PC-3 (cell line): ENCODE measurements at regions not wholly inside any gene's neighbourhood (a gene's known extent, or its start where the extent isn't known, plus 50 kb on each side); places are given as distances from the start of the nearest gene placed in this dataset.

Source experiments
- ATAC-seq: fragments of 200-7000 bp; cut with Tn5 transposase; 2 replicates; pipeline ENCODE4 v1.9.1; 2020; ENCODE audit warnings: mild to moderate bottlenecking, moderate library complexity
- BruUV-seq: library from RNA; stranded (reverse); fragments of 400-500 nt; replicated peaks from 2 replicates; lab custom pipeline; 2021; lab: Mats Ljungman, UMichigan
- CTCF ChIA-PET: fragments of 300-600 bp; sonication (Branson Sonifier 250); formaldehyde crosslinking; loops from one replicate; lab custom pipeline; 2022; ENCODE audit warnings: antibody characterized with exemption; lab: Charles Lee
- POLR2A ChIA-PET: fragments of 300-600 bp; sonication (Branson Sonifier 250); formaldehyde crosslinking; loops from one replicate; lab custom pipeline; 2022; ENCODE audit warnings: antibody characterized with exemption; ENCODE audit not compliant: unreplicated experiment; lab: Charles Lee
- DNase-seq: peaks from one replicate; pipeline ENCODE4 v3.0.0-alpha.2; 2015
- H2AFZ ChIP-seq: fragments of 300-600 bp; sonication (generic); 2 replicates; pipeline ENCODE4 v1.6.0; 2016; ENCODE audit warnings: antibody characterized with exemption, low read length
- H3F3A ChIP-seq: fragments of 300-600 bp; sonication (generic); one replicate; pipeline ENCODE4 v1.6.0; 2017; ENCODE audit warnings: antibody characterized with exemption, low read length, control low read depth, mild to moderate bottlenecking; ENCODE audit not compliant: unreplicated experiment
- H3K27ac ChIP-seq: fragments of 300-600 bp; sonication (generic); 2 replicates; pipeline ENCODE4 v1.5.1; 2016; ENCODE audit warnings: mild to moderate bottlenecking, low read length
- H3K27me3 ChIP-seq: fragments of 300-600 bp; sonication (generic); 2 replicates; pipeline ENCODE4 v1.6.1; 2016; ENCODE audit warnings: low read length, mixed read lengths
- H3K36me3 ChIP-seq: fragments of 300-600 bp; sonication (generic); 2 replicates; pipeline ENCODE4 v1.6.1; 2016; ENCODE audit warnings: low read depth, mixed run types, low read length, mixed read lengths
- H3K4me1 ChIP-seq: fragments of 300-600 bp; sonication (generic); 2 replicates; pipeline ENCODE4 v1.5.1; 2016; ENCODE audit warnings: low read length; ENCODE audit not compliant: insufficient read depth
- H3K4me2 ChIP-seq: fragments of 300-600 bp; sonication (generic); 2 replicates; pipeline ENCODE4 v1.6.0; 2016; ENCODE audit warnings: low read length
- H3K4me3 ChIP-seq: fragments of 300-600 bp; sonication (generic); 2 replicates; pipeline ENCODE4 v1.5.1; 2016; ENCODE audit warnings: mild to moderate bottlenecking, low read length, mixed read lengths
- H3K79me2 ChIP-seq: fragments of 300-600 bp; sonication (generic); 2 replicates; pipeline ENCODE4 v1.6.1; 2017; ENCODE audit warnings: low read length, mixed read lengths
- H3K9ac ChIP-seq: fragments of 300-600 bp; sonication (generic); 2 replicates; pipeline ENCODE4 v1.6.0; 2016; ENCODE audit warnings: mild to moderate bottlenecking, low read length
- H3K9me2 ChIP-seq: fragments of 300-600 bp; sonication (generic); replicated peaks from 2 replicates; pipeline ENCODE4 v1.6.1; 2016; ENCODE audit warnings: mixed run types, low read length, mixed read lengths
- H3K9me3 ChIP-seq: fragments of 300-600 bp; sonication (generic); 2 replicates; pipeline ENCODE4 v1.6.1; 2016; ENCODE audit warnings: low read length, mixed read lengths
- H4K20me1 ChIP-seq: fragments of 300-600 bp; sonication (generic); 2 replicates; pipeline ENCODE4 v1.6.1; 2016; ENCODE audit warnings: low read length, mixed read lengths
- CTCF ChIP-seq: fragments of 300-600 bp; sonication (generic); conservative IDR thresholded peaks from 2 replicates; pipeline ENCODE4 v1.5.1; 2017; ENCODE audit warnings: antibody characterized with exemption, low read depth, mild to moderate bottlenecking, low read length
- EZH2 ChIP-seq: fragments of 300-600 bp; sonication (generic); IDR thresholded peaks from one replicate; pipeline ENCODE4 v1.6.1; 2017; ENCODE audit warnings: antibody characterized with exemption, mild to moderate bottlenecking, low read length; ENCODE audit not compliant: unreplicated experiment
- EZH2phosphoT487 ChIP-seq: fragments of 300-600 bp; sonication (generic); IDR thresholded peaks from 2 replicates; pipeline ENCODE4 v1.6.1; 2018; ENCODE audit warnings: mild to moderate bottlenecking, antibody characterized with exemption, low read length, borderline replicate concordance
- intact Hi-C: fragments of 100-400 bp; cut with micrococcal nuclease; formaldehyde crosslinking; loops from 2 replicates; pipeline ENCODE4 v1.9.0; 2023

GRCh38 chr1:175894581-175894980, 151.2 kb upstream of the TNR start:
- no peak overlapping the region for H3K9ac ChIP-seq
- H2AFZ ChIP-seq: no peak overlapping the region
- H3K79me2 ChIP-seq: no peaks in the 10 kb centered on the region
- H3K27ac ChIP-seq: no peak overlapping the region
- ChIA-PET CTCF (no interaction called here), POLR2A (no interaction called here)
- intact Hi-C loops: no loop called here
- H3K4me2 ChIP-seq: no peak overlapping the region
- H3K27me3 ChIP-seq: no peaks in the 10 kb centered on the region
- no peaks in the 10 kb centered on the region for H3K36me3 ChIP-seq
- H4K20me1 ChIP-seq: no peaks in the 10 kb centered on the region
- H3F3A ChIP-seq: no peaks in the 10 kb centered on the region
- no peaks in the 10 kb centered on the region for H3K9me2 ChIP-seq
- no peaks in the 10 kb centered on the region for H3K4me1 ChIP-seq
- TF ChIP-seq EZH2phosphoT487 (no peak), CTCF (no peak), EZH2 (no peak)
- no peaks in the 10 kb centered on the region for H3K9me3 ChIP-seq
- BruUV-seq: no TSS peak
- ATAC-seq: no peak
- no peak for DNase-seq
- no peak overlapping the region for H3K4me3 ChIP-seq

- ChIA-PET CTCF (no interaction called here), POLR2A (no interaction called here)
- Histone ChIP-seq H3K9me3 (no peaks in the 10 kb centered on the region), H3K9me2 (no peaks in the 10 kb centered on the region), H3K27me3 (no peaks in the 10 kb centered on the region), H3K4me1 (no peaks in the 10 kb centered on the region), H2AFZ (no peak overlapping the region), H3K4me2 (no peak overlapping the region), H3K27ac (no peak overlapping the region), H3K36me3 (no peaks in the 10 kb centered on the region), H3K9ac (no peak overlapping the region), H4K20me1 (no peaks in the 10 kb centered on the region), H3K4me3 (no peak overlapping the region), H3F3A (no peaks in the 10 kb centered on the region), H3K79me2 (no peaks in the 10 kb centered on the region)
- no TSS peak for BruUV-seq
- intact Hi-C loops: no loop called here
- no peak for DNase-seq
- no peak for ATAC-seq
- TF ChIP-seq CTCF (no peak), EZH2 (no peak), EZH2phosphoT487 (no peak)
Measured at GRCh38 chr1:175893192-175893591, 149.8 kb upstream of the TNR start.

- ATAC-seq (no peak), DNase-seq (no peak)
- Histone ChIP-seq H3K4me3 (no peak overlapping the region), H3K79me2 (no peaks in the 10 kb centered on the region), H3F3A (no peaks in the 10 kb centered on the region), H3K27me3 (no peaks in the 10 kb centered on the region), H4K20me1 (no peaks in the 10 kb centered on the region), H3K27ac (no peak overlapping the region), H3K9me2 (no peaks in the 10 kb centered on the region), H3K36me3 (no peaks in the 10 kb centered on the region), H2AFZ (no peak overlapping the region), H3K4me1 (no peaks in the 10 kb centered on the region), H3K9ac (no peak overlapping the region), H3K4me2 (no peak overlapping the region), H3K9me3 (no peaks in the 10 kb centered on the region)
- intact Hi-C loops: no loop called here
- BruUV-seq: no TSS peak
- ChIA-PET POLR2A (no interaction called here), CTCF (no interaction called here)
- TF ChIP-seq CTCF (no peak), EZH2phosphoT487 (no peak), EZH2 (no peak)
Measured at GRCh38 chr1:175892686-175893085, 149.3 kb upstream of the TNR start.
